GM12878 (cell line): ENCODE measurements at regions not wholly inside any gene's neighbourhood (a gene's known extent, or its start where the extent isn't known, plus 50 kb on each side); places are given as distances from the start of the nearest gene placed in this dataset.

Experiments used
- BRCA1 ChIP-seq: IDR thresholded peaks from 2 replicates; pipeline ENCODE4 v1.6.1; 2011; ENCODE audit warnings: low read depth, low read length, improper control_type of control experiment
- CEBPB ChIP-seq, 2 experiments: fragments of 150-350 bp in 1 of 2; IDR thresholded peaks; 2 replicates each; pipeline ENCODE4 v1.6.1; 2012 to 2014; ENCODE audit warnings: low read depth in 2 of 2, low read length in 2 of 2, borderline replicate concordance in 1 of 2, inconsistent platforms in 1 of 2
- CTCF ChIP-seq, 3 experiments: IDR thresholded peaks in 2 of 3; conservative IDR thresholded peaks in 1 of 3; 2 replicates each; pipeline ENCODE4 v1.5.1; 2011; ENCODE audit warnings: low read depth in 3 of 3, low read length in 3 of 3, mild to moderate bottlenecking in 3 of 3, control low read depth in 2 of 3, moderate library complexity in 2 of 3, inconsistent platforms in 1 of 3, mixed read lengths in 1 of 3; ENCODE audit not compliant: control insufficient read depth in 2 of 3, insufficient read depth in 1 of 3; ENCODE audit errors: extremely low read depth in 1 of 3
- EP300 ChIP-seq, 2 experiments: fragments of 150-350 bp in 1 of 2; IDR thresholded peaks; 2 replicates each; pipeline ENCODE4 v1.6.1; 2011 to 2012; ENCODE audit warnings: low read depth in 2 of 2, low read length in 2 of 2, borderline replicate concordance in 1 of 2, improper control_type of control experiment in 1 of 2, inconsistent platforms in 1 of 2; ENCODE audit not compliant: control insufficient read depth in 1 of 2
- EZH2 ChIP-seq: IDR thresholded peaks from 2 replicates; pipeline ENCODE4 v1.6.1; 2012; ENCODE audit warnings: low read depth, mild to moderate bottlenecking, control low read depth, inconsistent platforms, low read length, borderline replicate concordance; ENCODE audit not compliant: control insufficient read depth
- FOXM1 ChIP-seq: IDR thresholded peaks from 2 replicates; pipeline ENCODE4 v1.6.1; 2012; ENCODE audit warnings: low read depth, mild to moderate bottlenecking, inconsistent platforms, low read length, moderate library complexity
- MAX ChIP-seq: IDR thresholded peaks from 2 replicates; pipeline ENCODE4 v1.6.1; 2012; ENCODE audit warnings: low read depth, low read length, improper control_type of control experiment
- NR2C2 ChIP-seq: IDR thresholded peaks from 2 replicates; pipeline ENCODE4 v1.6.1; 2011; ENCODE audit warnings: borderline replicate concordance, low read depth; ENCODE audit not compliant: control insufficient read depth, insufficient read length
- POLR2AphosphoS5 ChIP-seq: IDR thresholded peaks from 2 replicates; pipeline ENCODE4 v1.6.1; 2011; ENCODE audit warnings: mild to moderate bottlenecking, low read length, inconsistent platforms
- REST ChIP-seq: IDR thresholded peaks from 2 replicates; pipeline ENCODE4 v1.6.1; 2012; ENCODE audit warnings: mild to moderate bottlenecking, low read depth, low read length
- RFX5 ChIP-seq: IDR thresholded peaks from 2 replicates; pipeline ENCODE4 v1.6.1; 2011; ENCODE audit warnings: low read depth, low read length, improper control_type of control experiment
- TARDBP ChIP-seq: IDR thresholded peaks from 2 replicates; pipeline ENCODE4 v1.6.1; 2016; ENCODE audit warnings: borderline replicate concordance
- TCF7 ChIP-seq: IDR thresholded peaks from 2 replicates; pipeline ENCODE4 v1.6.1; 2014; ENCODE audit warnings: antibody characterized with exemption, borderline replicate concordance
- ZBTB33 ChIP-seq: fragments of 450-650 bp; IDR thresholded peaks from 2 replicates; pipeline ENCODE4 v1.6.1; 2017; ENCODE audit warnings: mild to moderate bottlenecking

GRCh38 chr9:119933191-119933590 lies 564.0 kb upstream of the BRINP1 start:
- TF ChIP-seq REST (no peak), BRCA1 (no peak), MAX (no peak), EP300 (IDR thresholded peaks at IDR 0.05; ENCODE audit: borderline replicate concordance in 1 of 2, control insufficient read depth in 1 of 2, low read depth in 2 of 2, low read length in 2 of 2) (no peak), POLR2AphosphoS5 (no peak), RFX5 (no peak), TCF7 (no peak), CEBPB (IDR thresholded peaks at IDR 0.05; ENCODE audit: borderline replicate concordance in 1 of 2, low read depth in 2 of 2, low read length in 2 of 2) (no peak), CTCF (IDR thresholded peaks at IDR 0.05 in 2 of 3, conservative IDR thresholded peaks at IDR 0.05 in 1 of 3; ENCODE audit: control insufficient read depth in 2 of 3, extremely low read depth in 1 of 3, insufficient read depth in 1 of 3, low read depth in 3 of 3, low read length in 3 of 3) (no peak), EZH2 (no peak), FOXM1 (no peak), ZBTB33 (no peak), TARDBP (no peak), NR2C2 (no peak)
